ENCODE measurements at regions not wholly inside any gene's neighbourhood (a gene's known extent, or its start where the extent isn't known, plus 50 kb on each side); places are given as distances from the start of the nearest gene placed in this dataset.

GRCh38 chr2:61714210-61714609 lies 139.7 kb downstream of the FAM161A start:
- no peak for TF ChIP-seq POLR2A (IDR thresholded peaks at IDR 0.05)
- no peak for TF ChIP-seq CTCF (IDR thresholded peaks at IDR 0.05)
- TF ChIP-seq POLR2AphosphoS5 (IDR thresholded peaks at IDR 0.05), result no peak

Measured in breast epithelium (tissue), 3 donors.